A172 (cell line): ENCODE measurements at regions not wholly inside any gene's neighbourhood (a gene's known extent, or its start where the extent isn't known, plus 50 kb on each side); places are given as distances from the start of the nearest gene placed in this dataset.
"Not testable (repeated sequence)": the region's sequence is repeated elsewhere in the genome, so short reads cannot be mapped to it uniquely, and the experiment has no call there.

Experiments used
- DNase-seq: peaks from one replicate; pipeline ENCODE4 v3.0.0-alpha.2; 2015; ENCODE audit warnings: low spot score

- no peak for DNase-seq
Observed at GRCh38 chr6:114940181-114940580, 597.4 kb upstream of the HS3ST5 start.

DNA sequence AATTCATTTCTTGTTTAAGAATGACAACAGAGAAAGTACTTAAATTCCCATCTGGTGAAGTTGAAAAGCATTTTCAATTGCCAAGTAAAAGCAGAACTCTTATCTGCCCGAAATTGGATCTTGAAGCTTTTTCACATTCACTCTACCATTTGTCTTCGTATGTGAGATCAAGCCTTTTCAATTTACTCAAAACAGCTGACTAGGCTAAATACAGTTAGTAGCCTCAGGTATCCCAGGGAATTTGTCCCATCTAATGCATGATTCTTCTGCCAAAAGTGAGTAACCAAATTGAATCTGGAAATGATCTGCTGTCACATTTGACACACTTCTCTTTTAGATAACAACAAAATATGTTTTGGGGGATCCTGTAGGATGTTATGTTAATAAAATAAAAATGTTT, 596.8 kb upstream of the HS3ST5 start:
- no peak for DNase-seq

DNA sequence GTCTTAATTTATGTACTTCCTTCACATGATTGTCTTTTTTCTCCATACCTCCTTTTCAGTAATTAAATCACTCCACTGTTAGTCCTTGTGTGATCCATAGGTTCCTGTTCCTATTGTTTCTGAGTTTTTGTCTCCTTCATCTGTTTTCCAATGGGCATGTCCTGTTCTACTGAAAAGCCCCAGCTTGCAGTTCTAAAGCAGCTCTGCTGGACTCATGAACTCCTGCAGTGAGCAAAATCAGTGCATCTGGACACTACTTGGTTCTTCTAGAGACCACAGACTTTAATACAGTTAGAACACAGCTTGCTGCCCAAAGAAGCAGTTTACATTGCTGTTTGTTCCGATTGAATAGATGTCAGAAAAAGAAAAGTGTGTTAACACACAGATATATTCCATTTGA, 593.3 kb upstream of the HS3ST5 start:
- DNase-seq, result no peak

DNA sequence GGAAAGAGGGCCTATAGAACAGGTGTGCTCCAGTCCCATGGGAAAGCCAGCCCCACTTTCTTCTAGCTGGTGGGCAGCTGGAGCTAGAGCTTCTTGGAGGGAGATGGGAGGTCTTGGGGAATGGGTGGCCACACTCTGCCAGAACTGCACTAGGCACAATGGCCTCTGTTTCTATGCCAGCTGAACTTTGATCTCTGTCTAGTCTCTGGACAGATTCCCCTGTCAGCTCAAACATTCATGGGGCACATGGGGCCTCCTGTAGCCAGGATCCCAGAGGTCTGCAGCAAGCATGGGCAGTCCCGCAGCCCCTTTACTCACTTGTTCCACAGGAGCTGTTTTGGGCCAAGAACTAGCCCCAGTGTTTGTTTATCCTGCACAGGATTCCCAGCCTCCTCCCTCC, 591.3 kb upstream of the HS3ST5 start:
- no peak for DNase-seq

DNA sequence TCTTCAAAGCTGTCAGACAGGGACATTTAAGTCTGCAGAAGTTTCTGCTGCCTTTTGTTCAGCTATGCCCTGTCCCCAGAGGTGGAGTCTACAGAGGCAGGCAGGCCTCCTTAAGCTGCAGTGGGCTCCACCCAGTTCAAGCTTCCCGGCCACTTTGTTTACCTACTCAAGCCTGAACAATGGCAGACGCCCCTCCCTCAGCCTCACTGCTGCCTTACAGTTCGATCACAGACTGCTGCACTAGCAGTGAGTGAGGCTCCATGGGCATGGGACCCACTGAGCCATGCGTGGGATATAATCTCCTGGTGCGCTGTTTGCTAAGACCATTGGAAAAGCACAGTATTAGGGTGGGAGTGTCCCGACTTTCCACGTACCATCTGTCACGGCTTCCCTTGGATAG, 585.9 kb upstream of the HS3ST5 start:
- not testable (repeated sequence) for DNase-seq

DNA sequence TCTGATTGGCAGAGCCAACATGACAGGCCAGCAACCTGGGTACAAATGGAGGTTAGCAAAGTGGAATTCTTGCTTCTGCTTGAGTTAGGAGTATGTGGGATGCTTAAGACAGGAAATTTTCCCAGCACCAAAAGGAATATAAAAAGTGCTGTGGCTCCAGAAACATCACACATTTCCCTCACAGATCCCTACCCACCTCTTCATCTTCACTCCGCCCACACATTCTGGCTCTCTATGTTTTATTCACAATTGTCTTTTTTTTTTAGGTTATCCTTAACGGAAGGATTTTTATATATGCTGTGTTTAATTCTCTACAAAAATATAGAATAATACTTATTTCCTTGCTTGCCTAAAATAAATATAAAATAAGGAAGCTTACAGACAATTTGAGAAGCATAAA, 563.3 kb upstream of the HS3ST5 start:
- no peak for DNase-seq

- peak; percentile 1 for DNase-seq
Observed at GRCh38 chr6:114897536-114897935, 554.7 kb upstream of the HS3ST5 start.

DNA sequence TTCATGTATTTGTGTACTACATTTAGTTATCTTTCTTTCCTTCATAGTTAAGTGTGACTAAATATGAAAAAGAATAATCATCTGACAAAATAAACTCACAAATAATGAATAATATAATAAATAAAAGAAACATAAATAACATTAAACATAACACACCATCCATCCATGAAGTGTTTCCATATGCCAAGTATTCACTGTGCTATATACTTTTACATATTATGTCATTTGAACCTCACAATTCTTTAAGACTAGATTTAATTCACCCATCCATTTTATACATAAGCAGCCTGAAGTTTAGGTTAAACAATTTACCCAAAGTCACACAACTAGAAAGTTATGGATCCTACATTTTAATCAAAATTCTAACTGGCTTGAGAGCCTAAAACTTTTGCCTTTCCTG, 549.4 kb upstream of the HS3ST5 start:
- DNase-seq, result no peak

DNA sequence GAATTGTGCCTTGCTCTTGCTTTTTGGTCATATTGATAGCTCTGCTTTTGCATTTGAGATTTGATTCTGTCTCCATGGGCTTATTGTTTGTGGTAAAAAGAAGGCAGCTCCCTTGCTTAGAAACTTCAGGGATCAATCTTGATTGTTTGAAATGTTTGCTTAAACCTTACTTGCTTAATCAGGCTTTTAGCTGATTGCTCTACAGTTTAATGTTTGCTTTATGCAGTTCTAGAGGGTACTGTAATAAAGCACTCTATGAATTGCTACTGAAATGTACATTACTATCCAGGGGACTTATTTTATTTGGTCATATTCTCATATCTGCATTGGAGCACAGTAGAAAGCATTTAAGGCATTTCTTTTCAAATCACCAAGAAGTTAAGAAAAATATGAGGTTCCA, 545.4 kb upstream of the HS3ST5 start:
- DNase-seq, result no peak

DNA sequence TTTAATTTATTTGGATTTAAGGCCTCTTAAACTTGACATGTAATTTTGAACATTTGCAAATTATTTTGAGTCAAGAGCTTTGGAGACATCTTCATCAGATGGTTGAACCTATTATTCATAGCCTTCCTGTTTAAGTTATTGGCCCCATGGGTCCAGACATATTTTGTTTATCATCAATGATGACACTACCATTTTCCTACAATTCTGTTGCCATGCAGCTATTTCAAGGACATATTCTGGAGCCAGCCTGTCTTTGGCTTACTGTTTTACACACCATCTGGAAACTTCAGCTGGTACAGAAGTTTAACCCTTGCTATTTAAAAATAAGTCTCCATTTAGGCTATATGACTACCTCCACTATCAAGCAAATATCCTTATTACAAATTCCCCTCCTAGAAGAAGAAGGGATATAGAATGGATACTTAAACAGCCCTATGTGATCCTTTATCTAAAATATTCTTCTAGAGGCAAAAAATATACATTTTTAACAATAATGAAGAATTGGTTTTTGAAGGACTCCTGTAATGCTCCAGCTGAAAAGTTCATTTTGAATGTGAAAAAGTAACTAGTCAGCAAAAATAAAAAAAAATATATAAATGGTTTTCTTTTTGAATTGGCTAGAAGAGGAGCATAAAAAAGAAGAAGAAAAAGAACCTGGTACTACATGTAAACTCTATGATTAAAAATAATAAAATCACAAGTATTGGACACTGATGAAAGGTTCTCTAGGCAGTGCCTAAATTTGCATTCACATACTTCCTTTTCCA, 544.0 kb upstream of the HS3ST5 start:
- no peak for DNase-seq

- no peak for DNase-seq
Observed at GRCh38 chr6:114879693-114880092, 536.9 kb upstream of the HS3ST5 start.

- no peak for DNase-seq
Observed at GRCh38 chr6:114878091-114878490, 535.3 kb upstream of the HS3ST5 start.

- no peak for DNase-seq
Observed at GRCh38 chr6:114874410-114874809, 531.6 kb upstream of the HS3ST5 start.

DNA sequence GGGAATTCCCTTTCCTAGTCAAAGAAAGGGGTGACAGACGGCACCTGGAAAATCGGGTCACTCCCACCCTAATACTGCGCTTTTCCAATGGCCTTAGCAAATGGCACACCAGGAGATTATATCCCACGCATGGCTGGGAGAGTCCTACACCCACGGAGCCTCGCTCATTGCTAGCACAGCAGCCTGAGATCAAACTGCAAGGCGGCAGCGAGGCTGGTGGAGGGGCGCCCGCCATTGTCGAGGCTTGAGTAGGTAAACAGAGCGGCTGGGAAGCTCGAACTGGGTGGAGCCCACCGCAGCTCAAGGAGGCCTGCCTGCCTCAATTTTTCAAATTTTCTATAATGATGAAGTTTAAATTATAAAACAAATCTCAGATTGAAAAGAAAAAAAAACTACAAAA, 522.7 kb upstream of the HS3ST5 start:
- not testable (repeated sequence) for DNase-seq

DNA sequence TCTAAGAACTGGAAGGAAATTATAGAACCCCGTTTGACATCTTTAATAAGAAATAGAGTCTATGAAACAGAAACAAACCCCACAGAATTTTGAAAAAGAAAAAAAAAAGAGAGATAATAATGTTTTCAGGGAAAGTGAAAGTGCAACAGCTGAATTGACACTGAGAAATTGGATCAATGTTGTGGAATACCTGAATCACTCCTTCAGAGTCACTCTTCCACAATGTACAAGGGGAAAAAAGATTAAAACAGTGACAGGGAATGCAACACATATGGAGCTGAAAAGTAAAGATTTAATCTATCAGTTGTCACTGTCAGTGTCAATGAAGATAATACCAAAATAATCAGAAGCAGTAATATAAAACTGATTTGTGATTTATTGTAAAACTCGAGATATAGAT, 520.8 kb upstream of the HS3ST5 start:
- no peak for DNase-seq

GRCh38 chr6:114862819-114863218, 520.0 kb upstream of the HS3ST5 start:
- peak; percentile 48 for DNase-seq

DNA sequence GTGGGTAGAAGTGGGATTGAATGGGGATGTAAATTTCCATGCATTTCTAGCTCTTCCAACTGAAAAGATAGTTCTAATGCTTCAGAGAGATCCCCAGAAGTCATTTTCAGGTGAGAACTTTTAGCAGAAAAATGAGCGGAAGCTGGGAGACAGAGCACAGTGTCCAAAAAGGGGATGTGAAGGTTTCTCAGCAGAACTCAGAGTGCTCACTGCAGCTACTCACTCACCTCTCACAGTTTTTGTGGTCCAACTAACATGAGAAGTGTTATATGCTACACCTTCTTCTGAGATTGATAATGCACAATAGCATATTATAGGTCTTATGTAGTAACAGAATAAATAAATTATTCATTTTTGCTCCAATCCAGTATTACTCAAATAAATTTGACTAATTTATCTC, 519.2 kb upstream of the HS3ST5 start:
- no peak for DNase-seq

DNA sequence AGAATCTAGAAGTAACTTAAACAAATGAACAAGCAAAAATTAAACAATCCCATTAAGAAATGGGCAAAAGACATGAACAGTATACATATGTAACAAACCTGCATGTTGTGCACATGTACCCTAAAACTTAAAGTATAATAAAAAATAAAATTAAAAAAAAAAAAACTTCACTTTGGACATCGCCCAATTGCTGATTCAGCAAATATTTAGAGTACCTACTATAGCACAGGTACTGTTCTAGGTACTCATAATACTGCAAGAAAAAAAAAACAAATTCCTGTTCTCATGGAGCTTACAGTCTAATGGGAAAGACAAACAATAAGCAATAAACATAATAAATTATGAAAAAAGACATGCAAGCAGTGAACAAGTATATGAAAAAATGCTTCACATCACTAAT, 501.5 kb upstream of the HS3ST5 start:
- DNase-seq, result no peak

DNA sequence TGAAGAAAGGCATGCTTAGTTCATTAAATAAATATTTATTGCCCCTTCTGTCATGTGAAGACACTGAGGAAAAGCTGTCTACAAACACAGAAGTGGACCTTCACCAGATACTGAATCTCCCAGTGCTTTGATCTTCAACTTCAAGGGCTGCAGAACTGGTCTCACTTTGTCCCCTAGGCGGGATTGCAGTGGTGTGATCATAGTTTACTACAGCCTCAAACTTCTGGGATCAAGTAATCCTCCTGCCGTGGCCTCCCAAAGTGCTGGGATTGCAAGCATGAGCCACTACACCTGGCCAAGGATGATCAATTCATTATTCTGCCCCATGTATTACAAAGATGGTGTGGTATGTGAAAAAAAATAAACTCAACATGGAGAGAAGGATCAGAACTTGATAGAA, 496.2 kb upstream of the HS3ST5 start:
- no peak for DNase-seq

DNA sequence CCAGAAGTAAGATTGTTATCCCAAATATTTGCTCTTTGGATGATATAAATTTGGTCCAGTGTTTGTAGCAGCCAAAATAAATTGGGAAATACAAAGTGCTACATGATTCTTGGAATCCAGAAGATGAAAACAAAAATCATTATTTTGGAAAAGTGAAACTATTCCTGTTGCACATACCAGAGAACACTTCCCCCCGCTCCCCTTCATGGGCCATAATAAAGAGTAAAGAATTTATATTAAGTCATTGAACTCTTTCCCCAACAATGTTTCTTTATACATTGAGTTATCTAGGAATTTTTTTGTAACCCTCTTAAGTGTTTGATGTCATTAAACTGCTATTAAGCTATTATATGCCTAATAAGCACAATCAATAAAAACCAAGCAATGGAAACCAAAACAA, 490.4 kb upstream of the HS3ST5 start:
- no peak for DNase-seq

GRCh38 chr6:114830515-114830914, 487.7 kb upstream of the HS3ST5 start:
- no peak for DNase-seq

- DNase-seq, result no peak
Observed at GRCh38 chr6:114827135-114827534, 484.3 kb upstream of the HS3ST5 start.

GRCh38 chr6:114824409-114824808, 481.6 kb upstream of the HS3ST5 start:
- no peak for DNase-seq

DNA sequence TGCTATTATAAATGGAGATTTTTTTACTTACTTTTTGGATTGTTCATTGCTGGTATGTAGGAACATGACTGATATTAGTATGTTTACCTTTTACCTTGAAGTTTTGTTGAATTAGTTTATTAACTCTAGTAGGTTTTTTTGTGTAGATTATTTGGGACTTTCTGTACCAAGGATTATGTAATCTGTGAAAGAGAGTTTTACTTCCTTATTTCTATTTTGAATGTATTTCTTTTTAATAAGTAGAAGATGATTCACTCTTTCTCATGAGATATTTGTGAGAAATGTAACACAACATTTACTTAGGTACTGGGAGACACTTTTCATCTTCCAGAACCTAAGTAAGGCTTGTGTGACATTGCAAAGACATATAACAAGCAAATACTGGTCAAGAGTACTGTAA, 473.9 kb upstream of the HS3ST5 start:
- DNase-seq, result no peak
